ENCODE measurements at regions not wholly inside any gene's neighbourhood (a gene's known extent, or its start where the extent isn't known, plus 50 kb on each side); places are given as distances from the start of the nearest gene placed in this dataset.

DNA sequence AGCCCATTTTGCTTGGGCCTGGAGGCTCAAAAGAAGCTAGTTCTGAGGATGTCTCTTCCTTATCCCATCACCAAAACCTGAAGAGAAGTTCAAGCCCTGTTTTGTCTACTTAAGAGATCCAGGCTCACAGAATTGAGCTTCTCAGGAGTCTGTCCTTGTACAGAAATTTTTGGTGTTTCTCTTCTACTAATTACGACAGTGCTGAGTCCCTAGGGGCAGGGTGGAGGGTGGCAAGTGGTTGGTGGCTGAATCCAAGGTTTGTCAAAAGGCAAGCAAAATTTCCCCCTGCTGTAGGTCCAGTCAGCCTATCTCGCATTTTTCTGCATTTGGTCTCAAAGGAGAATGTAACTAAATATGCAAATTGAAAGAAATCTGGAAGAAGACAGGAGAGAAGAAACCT, 377.9 kb downstream of the SMARCA1 start:
- POLR2A ChIA-PET, result no interaction called here
- DNase-seq, result no peak
- H3K4me1 Mint-ChIP-seq (ENCODE audit: low read depth), result no peaks in the 10 kb centered on the region
- no peaks in the 10 kb centered on the region for H3K27me3 Mint-ChIP-seq
- intact Hi-C loops (cut with micrococcal nuclease), result no loop called here
- no peak overlapping the region for H3K27ac Mint-ChIP-seq
- no peaks in the 10 kb centered on the region for H3K36me3 Mint-ChIP-seq
- no peaks in the 10 kb centered on the region for H3K9me3 Mint-ChIP-seq
- no peak overlapping the region for H3K4me3 Mint-ChIP-seq
- CTCF ChIA-PET, result no interaction called here

DNA sequence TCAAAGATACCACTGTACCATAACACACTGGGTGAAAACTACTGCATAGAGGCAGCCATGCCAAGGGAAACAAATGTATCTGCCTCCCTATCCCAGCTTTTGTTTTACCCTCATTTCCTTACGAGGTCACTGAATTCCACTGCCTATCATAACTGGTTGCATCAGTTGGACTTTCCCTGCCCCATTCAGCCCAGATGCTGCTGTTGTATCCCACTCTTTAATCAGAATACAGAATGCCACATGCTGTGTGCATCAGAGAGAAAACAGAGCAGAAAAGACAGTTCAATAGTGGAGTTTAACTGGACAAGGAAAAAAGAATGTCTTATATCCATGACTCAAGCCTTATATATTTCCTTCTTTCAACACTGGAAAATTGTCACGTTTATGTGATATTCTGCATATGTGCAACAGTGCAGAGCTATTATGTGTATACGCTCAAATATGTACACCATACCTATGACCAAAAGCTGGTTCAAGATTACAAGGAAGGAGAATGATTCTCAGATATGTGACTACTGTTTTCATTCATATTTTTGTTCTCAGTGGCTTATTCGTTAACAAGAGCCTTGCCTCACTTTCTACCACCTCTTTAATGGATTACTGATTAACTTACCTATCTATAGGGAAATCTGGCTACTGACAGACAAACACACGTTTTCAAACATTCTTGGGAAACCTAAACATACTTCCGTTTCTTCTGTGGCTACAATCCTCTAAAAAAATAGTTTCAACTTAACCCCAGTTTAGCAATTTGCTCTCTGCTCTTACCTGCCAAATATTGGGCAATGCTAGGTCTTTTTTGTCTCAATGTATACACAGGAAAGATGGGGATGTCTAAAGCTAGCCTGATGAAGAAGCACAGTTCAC, 378.9 kb downstream of the SMARCA1 start:
- Mint-ChIP-seq H3K4me1 (ENCODE audit: low read depth) (no peaks in the 10 kb centered on the region), H3K4me3 (no peak overlapping the region), H3K9me3 (no peaks in the 10 kb centered on the region), H3K36me3 (no peaks in the 10 kb centered on the region), H3K27ac (no peak overlapping the region), H3K27me3 (no peaks in the 10 kb centered on the region)
- no peak for DNase-seq
- intact Hi-C loops (cut with micrococcal nuclease), result no loop called here
- ChIA-PET CTCF (no interaction called here), POLR2A (no interaction called here)

DNA sequence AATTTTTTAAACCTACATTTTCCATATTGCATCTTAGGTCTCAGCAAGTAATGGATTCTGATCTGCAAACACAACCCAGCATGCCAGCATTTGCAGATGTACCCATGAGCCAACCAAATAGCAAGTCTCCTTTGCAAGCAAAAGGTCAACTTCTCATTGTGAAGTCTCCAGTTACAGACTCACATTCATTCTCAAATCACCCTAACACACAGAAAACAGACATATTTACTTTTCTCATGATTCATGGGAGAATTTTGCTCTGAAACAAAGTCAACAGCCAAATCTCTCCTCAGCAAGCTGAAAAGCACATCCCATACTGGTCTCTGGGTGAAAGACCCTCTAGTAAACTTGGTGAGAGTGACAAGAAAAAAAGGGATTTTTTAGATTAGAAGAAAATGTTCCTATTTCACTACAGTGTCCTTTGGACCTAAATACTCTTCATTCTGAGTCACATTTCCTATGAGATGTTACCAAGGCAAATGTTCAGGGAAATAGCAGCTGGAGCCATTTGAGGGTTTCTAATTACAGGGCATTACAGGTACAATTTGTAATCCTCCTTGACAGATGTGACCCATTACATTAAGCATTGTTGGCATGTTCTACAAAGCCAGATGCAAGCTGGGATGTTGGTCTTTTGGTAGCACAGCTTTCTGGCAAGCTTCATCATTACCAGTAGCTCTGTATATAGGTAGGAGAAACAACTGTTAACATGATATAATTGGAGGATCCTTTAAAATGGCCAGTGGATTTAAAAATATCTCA, 383.3 kb downstream of the SMARCA1 start:
- Mint-ChIP-seq H3K4me1 (ENCODE audit: low read depth) (no peaks in the 10 kb centered on the region), H3K27ac (no peak overlapping the region), H3K36me3 (no peaks in the 10 kb centered on the region), H3K4me3 (no peak overlapping the region), H3K27me3 (no peaks in the 10 kb centered on the region), H3K9me3 (no peaks in the 10 kb centered on the region)
- intact Hi-C loops (cut with micrococcal nuclease), result no loop called here
- POLR2A ChIA-PET, result no interaction called here
- DNase-seq, result no peak
- CTCF ChIA-PET, result no interaction called here

DNA sequence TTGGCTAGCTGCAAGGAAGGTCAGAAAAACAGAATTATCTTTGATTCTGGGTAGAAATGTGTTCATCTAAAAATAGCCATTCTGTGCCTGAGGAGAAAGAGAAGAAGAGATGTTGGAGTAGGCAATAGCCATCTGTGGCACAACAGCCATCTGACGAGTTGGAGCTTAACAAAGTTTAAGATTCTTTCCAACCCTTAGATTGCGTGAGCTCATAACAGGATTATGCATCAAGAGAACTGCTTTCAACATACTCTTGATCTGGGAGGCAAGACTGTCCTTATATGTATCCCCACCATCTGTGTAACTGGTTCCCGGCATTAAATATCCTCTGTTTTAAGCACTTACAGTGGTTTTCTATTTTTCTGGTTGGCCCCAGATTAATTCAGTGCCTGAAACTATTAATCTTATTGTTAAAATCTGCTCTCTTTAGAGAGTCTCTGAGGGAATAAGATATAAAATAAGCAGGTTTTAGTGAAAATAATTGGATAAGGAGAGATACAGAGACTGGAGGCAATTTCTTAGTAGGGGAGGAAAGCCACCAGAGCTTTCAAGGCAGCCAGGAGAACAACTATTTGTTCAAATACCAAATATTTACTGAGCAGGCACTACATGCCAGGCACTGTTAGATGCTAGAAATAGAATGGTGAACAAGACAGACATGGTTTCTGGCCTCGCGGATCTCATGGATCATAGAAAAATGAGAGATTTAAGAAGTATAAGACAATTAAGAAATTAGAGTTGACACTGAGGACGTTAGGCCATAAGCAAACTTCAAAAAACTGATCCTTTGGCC, 398.0 kb downstream of the SMARCA1 start:
- no peak overlapping the region for H3K27ac Mint-ChIP-seq
- H3K27me3 Mint-ChIP-seq, result no peaks in the 10 kb centered on the region
- POLR2A ChIA-PET, result no interaction called here
- DNase-seq, result no peak
- intact Hi-C loops (cut with micrococcal nuclease), result no loop called here
- H3K4me3 Mint-ChIP-seq, result no peak overlapping the region
- CTCF ChIA-PET, result no interaction called here
- H3K9me3 Mint-ChIP-seq, result no peaks in the 10 kb centered on the region
- no peaks in the 10 kb centered on the region for H3K4me1 Mint-ChIP-seq (ENCODE audit: low read depth)
- H3K36me3 Mint-ChIP-seq, result no peaks in the 10 kb centered on the region

DNA sequence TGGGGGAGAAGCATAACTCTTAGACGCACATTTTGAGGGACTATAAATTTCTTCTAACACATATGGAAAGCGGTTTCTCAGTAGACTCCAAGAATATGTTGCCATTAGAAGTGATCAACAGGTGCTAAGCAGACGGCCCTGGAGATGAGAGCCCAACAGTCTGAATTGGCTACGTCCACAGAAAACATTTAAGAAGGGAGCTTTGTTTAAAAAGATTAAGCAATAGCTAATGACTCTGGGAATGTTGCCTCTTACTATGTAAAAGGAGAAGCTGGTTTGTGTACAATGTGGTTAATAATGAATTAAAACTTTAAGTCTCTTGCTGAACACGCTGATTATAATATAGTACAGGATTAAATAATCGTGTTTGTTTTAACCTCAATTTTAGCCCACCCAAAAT, 399.5 kb downstream of the SMARCA1 start:
- Mint-ChIP-seq H3K9me3 (no peaks in the 10 kb centered on the region), H3K4me3 (no peak overlapping the region), H3K27me3 (no peaks in the 10 kb centered on the region), H3K27ac (no peak overlapping the region), H3K36me3 (no peaks in the 10 kb centered on the region), H3K4me1 (ENCODE audit: low read depth) (no peaks in the 10 kb centered on the region)
- intact Hi-C loops (cut with micrococcal nuclease), result no loop called here
- ChIA-PET CTCF (no interaction called here), POLR2A (no interaction called here)
- DNase-seq, result no peak

DNA sequence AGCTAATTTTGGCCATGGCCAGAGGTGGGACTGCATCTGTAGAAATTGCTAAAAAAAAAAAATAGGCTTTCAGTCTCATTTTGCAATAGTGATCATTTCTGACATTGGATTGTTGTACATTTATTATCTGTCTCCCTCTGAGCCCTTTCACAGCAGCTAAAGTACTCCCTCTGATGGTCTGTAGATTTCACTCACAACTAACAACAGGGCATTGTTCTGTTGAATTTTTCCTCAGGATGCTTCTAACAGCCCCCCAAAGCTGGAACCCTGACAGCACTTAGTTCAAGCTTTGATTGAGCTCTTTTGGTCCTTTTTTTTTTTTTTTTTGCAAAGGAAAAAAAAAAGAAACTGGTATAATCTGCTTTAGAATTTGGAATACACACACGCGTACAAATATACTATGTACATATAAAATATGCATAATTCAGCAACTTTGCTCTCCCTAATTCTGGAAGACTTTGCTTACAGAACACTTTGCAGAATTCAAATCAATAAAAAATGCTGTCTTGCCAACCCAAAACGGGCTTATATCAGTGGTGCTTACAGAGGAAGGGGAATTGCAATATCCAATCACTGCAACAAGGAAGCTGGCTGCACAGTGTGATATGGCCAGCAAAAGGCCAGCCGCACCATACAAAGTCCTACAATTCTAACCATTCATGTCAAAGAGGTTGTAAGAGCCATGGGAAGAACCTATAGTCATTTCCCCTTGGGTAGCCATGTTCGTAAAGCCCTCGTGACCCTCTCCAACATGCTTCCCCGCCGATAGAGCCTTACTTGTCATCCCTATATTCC, 406.4 kb downstream of the SMARCA1 start:
- no peak overlapping the region for H3K4me3 Mint-ChIP-seq
- H3K36me3 Mint-ChIP-seq, result no peaks in the 10 kb centered on the region
- no peaks in the 10 kb centered on the region for H3K9me3 Mint-ChIP-seq
- DNase-seq, result no peak
- H3K4me1 Mint-ChIP-seq (ENCODE audit: low read depth), result no peaks in the 10 kb centered on the region
- ChIA-PET CTCF (no interaction called here), POLR2A (no interaction called here)
- no peak overlapping the region for H3K27ac Mint-ChIP-seq
- intact Hi-C loops (cut with micrococcal nuclease), result no loop called here
- H3K27me3 Mint-ChIP-seq, result no peaks in the 10 kb centered on the region

DNA sequence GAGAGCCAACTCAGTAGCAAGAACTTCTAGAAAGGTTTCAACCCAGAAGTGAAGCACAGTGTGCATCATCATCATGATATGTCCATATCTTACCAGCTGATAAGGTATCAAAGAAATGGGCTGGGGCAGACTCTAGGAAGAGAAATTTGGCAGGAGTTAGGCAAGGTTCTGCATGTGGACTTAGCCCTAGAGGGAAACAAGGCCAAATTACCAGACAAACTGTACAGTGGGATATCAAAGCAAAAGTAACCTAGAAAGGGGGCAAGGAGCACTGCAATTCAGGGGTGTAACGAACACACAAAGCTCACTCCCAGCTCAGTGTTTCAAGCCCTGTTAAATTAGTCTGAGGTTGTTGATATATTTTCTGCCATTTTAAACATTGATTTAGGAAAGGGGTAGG, 407.4 kb downstream of the SMARCA1 start:
- Mint-ChIP-seq H3K36me3 (no peaks in the 10 kb centered on the region), H3K9me3 (no peaks in the 10 kb centered on the region), H3K4me1 (ENCODE audit: low read depth) (no peaks in the 10 kb centered on the region), H3K4me3 (no peak overlapping the region), H3K27me3 (no peaks in the 10 kb centered on the region), H3K27ac (no peak overlapping the region)
- intact Hi-C loops (cut with micrococcal nuclease), result no loop called here
- no peak for DNase-seq
- CTCF ChIA-PET, result no interaction called here
- POLR2A ChIA-PET, result no interaction called here

DNA sequence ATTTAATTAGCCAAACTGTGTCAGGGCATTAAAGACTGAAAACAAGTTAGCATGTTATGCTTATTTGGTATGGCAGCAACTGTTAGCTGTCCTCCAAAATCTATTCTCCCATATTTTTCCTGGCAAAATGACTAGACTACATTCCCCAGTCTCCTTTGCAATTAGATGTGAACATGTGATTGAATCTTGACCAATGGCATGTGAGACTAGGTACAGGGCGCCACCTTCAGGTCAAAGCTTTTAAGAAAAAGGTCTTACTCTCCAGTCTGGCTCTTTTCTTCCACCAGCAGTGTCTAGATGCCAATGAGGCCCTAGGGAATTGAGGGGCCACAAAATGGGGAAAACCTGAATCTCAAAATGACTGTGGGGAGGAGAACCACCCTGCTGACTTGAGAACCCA, 408.2 kb downstream of the SMARCA1 start:
- Mint-ChIP-seq H3K27ac (no peak overlapping the region), H3K36me3 (no peaks in the 10 kb centered on the region), H3K9me3 (no peaks in the 10 kb centered on the region), H3K4me1 (ENCODE audit: low read depth) (no peaks in the 10 kb centered on the region), H3K27me3 (no peaks in the 10 kb centered on the region), H3K4me3 (no peak overlapping the region)
- CTCF ChIA-PET, result no interaction called here
- POLR2A ChIA-PET, result no interaction called here
- peak; percentile 15 for DNase-seq
- intact Hi-C loops (cut with micrococcal nuclease), result no loop called here

DNA sequence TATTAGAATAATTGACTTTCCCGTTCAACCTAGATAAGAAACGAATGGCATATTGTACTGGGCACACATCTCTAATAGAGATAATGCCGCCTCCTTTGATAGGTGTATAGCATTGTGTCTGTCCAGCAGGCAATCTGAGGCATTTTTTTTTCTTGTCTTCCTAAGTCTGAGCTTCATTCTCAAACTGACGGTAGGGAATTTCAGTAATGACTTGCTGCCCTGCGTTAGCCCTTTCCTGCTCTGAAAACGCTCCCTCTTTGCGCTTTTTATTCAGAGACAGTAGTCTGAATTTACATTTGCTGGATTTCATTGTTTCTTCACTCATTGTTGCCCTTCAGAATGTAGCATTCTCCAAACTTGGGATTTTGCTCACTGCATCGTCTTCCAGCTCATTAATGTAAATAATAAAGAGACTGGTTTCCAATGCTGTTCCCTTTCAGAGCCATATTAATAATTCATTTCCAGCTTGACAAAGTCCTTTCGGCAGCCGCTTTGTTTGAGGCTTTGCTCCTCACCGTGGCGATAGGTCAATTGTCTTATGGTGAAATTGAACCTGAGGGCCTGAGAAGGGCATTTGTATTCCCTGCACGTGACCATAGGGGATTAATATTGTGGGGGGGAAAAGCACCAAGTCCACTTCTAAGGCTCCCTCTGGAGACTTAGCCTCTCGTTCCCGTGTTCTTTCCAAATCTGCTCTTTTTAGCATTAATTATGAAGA, 412.1 kb downstream of the SMARCA1 start:
- H3K27ac Mint-ChIP-seq, result no peak overlapping the region
- H3K4me3 Mint-ChIP-seq, result no peak overlapping the region
- H3K27me3 Mint-ChIP-seq, result no peaks in the 10 kb centered on the region
- ChIA-PET POLR2A (no interaction called here), CTCF (no interaction called here)
- H3K36me3 Mint-ChIP-seq, result no peaks in the 10 kb centered on the region
- H3K9me3 Mint-ChIP-seq, result no peaks in the 10 kb centered on the region
- no peaks in the 10 kb centered on the region for H3K4me1 Mint-ChIP-seq (ENCODE audit: low read depth)
- no peak for DNase-seq
- intact Hi-C loops (cut with micrococcal nuclease), result no loop called here

DNA sequence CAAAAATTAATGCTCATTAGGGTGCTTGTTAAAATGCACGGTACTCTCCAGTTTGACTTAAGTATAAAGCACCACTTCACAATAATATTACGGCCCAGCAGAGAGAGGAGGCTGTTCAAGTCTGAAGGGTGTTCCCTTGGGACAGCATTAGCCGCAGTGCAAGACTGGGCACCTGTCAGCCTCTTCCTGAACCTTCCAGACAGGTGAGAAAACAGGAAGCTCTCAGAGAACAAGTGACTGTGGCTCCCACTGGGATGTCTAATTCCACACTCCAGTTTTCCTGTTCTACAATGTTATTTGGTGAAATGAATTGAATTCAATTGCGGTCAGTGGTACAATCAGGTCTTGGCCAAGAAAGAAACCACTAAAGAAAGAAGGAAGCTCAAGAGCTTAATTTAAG, 414.4 kb downstream of the SMARCA1 start:
- CTCF ChIA-PET, result no interaction called here
- H3K27me3 Mint-ChIP-seq, result no peaks in the 10 kb centered on the region

DNA sequence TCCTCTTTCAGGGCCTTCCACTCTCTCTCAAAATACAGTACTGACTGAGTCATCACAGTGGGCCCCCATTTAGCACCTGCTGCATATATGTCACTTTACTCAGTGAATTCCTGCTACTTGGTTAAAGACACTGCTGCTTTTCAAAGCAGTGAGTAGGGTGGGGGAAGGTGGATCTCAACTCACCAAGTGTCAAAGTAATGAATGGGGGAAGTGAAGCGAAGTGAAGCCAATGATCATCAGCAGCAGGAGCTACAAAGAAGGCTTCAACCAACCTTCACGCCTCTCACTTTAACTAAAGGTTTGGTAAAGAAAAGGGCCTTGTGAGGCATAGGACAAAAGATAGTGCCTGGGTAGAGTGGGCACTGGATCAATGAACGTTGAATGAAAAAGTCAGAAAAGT, 424.1 kb downstream of the SMARCA1 start:
- intact Hi-C loops (cut with micrococcal nuclease), result no loop called here
- ChIA-PET CTCF (no interaction called here), POLR2A (no interaction called here)
- no peak for DNase-seq
- Mint-ChIP-seq H3K4me1 (ENCODE audit: low read depth) (no peaks in the 10 kb centered on the region), H3K36me3 (no peaks in the 10 kb centered on the region), H3K27me3 (no peaks in the 10 kb centered on the region), H3K4me3 (no peak overlapping the region), H3K27ac (no peak overlapping the region), H3K9me3 (no peaks in the 10 kb centered on the region)

More for the DNA sequence above, 414.4 kb downstream of the SMARCA1 start:
- DNase-seq, result no peak
- H3K4me3 Mint-ChIP-seq, result no peak overlapping the region
- POLR2A ChIA-PET, result no interaction called here
- H3K9me3 Mint-ChIP-seq, result no peaks in the 10 kb centered on the region
- no peak overlapping the region for H3K27ac Mint-ChIP-seq
- intact Hi-C loops (cut with micrococcal nuclease), result no loop called here
- H3K4me1 Mint-ChIP-seq (ENCODE audit: low read depth), result no peaks in the 10 kb centered on the region
- no peaks in the 10 kb centered on the region for H3K36me3 Mint-ChIP-seq

DNA sequence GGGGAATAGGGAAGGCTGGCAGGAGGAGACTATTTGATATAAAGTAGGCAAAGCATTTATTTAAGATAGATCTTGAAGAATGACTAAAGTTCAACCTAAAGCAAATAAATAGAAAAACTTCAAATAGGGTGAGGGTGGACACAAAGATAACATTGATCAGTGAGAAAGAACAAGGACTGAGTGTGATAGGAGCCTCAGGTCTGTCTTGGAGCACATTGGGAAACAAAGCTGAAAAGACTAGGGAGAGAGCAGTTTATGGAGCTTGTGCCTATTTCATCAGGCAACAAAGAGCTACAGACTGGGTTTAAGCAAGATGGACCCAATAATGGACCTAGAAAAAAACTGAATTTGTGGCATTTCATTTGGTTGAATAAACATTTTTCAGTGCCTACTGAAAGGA, 425.6 kb downstream of the SMARCA1 start:
- ChIA-PET POLR2A (no interaction called here), CTCF (no interaction called here)
- Mint-ChIP-seq H3K4me1 (ENCODE audit: low read depth) (no peaks in the 10 kb centered on the region), H3K36me3 (no peaks in the 10 kb centered on the region), H3K9me3 (no peaks in the 10 kb centered on the region), H3K27ac (no peak overlapping the region), H3K27me3 (no peaks in the 10 kb centered on the region), H3K4me3 (no peak overlapping the region)
- intact Hi-C loops (cut with micrococcal nuclease), result no loop called here
- no peak for DNase-seq
